GM13976 (cell line): ENCODE measurements at regions not wholly inside any gene's neighbourhood (a gene's known extent, or its start where the extent isn't known, plus 50 kb on each side); places are given as distances from the start of the nearest gene placed in this dataset.

ENCODE experiments used
- DNase-seq: peaks from one replicate; pipeline ENCODE4 v3.0.0; 2012; ENCODE audit warnings: low spot score
- CTCF ChIP-seq: IDR thresholded peaks from 2 replicates; pipeline ENCODE4 v1.5.1; 2012; ENCODE audit warnings: borderline replicate concordance, mild to moderate bottlenecking; ENCODE audit not compliant: insufficient read depth; ENCODE audit errors: extremely low read depth, missing control alignments, control extremely low read depth
- in situ Hi-C: fragments of 300-500 bp; cut with MboI; formaldehyde crosslinking; loops from one replicate; pipeline ENCODE4 v1.12.0; 2022; ENCODE audit warnings: low sequenced_read_pairs, mixed read lengths, inconsistent platforms; ENCODE audit not compliant: unreplicated experiment

GRCh38 chr18:37691162-37691561 is 125.6 kb upstream of the CELF4 start:
- in situ Hi-C loops, result no loop called here
- no peak for DNase-seq
- no peak for TF ChIP-seq CTCF

DNA sequence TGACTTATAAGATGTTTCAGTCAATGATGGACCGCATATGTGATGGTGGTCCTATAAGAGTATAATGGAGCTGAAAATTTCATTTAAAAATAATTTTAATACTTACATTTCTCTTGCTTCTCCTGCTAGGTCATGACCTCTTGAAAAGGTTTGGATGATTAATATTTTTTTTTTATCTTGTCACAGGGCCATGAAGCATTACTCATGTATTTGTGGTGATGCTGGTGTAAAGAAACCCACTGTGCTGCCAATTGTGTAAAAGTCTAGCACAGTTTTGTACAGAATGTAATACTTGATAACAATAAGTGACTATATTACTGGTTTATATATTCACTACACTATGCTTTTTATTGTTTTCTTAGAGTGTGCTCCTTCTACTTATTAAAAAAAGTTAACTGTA is 124.2 kb upstream of the CELF4 start:
- in situ Hi-C loops, result no loop called here
- TF ChIP-seq CTCF, result no peak
- DNase-seq, result no peak

- TF ChIP-seq CTCF, result no peak
- in situ Hi-C loops, result no loop called here
- no peak for DNase-seq
These were observed 119.0 kb upstream of the CELF4 start for GRCh38 chr18:37684590-37684989.

- in situ Hi-C loops, result no loop called here
- DNase-seq, result no peak
- no peak for TF ChIP-seq CTCF
These were observed 118.6 kb upstream of the CELF4 start for GRCh38 chr18:37684183-37684582.

GRCh38 chr18:37680911-37681310 is 115.3 kb upstream of the CELF4 start:
- no peak for DNase-seq
- in situ Hi-C loops, result no loop called here
- TF ChIP-seq CTCF, result no peak

DNA sequence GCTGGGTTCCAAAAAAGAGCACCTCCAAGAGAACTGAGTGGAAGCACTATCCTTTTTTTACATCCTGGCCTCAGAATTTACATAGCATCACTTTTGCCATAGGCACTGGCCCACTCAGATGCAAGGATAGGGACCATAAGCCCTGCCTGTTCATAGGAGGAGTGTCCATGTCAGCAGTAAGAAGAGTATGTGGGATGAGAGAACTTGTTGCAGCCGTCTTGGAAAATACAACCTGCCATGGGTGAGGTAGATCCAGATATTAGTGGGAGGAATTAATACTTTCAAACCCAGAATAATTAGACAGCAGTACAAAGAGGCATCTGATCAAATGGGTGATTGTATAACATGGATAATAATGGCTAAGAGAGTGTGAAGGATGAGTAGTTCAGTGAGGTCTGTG is 110.7 kb upstream of the CELF4 start:
- in situ Hi-C loops, result no loop called here
- no peak for TF ChIP-seq CTCF
- no peak for DNase-seq

- no peak for TF ChIP-seq CTCF
- in situ Hi-C loops, result no loop called here
- no peak for DNase-seq
These were observed 110.1 kb upstream of the CELF4 start for GRCh38 chr18:37675699-37676098.
